Suprapubic skin (tissue), 4 donors: ENCODE measurements at regions not wholly inside any gene's neighbourhood (a gene's known extent, or its start where the extent isn't known, plus 50 kb on each side); places are given as distances from the start of the nearest gene placed in this dataset.

Experiments used
- DNase-seq, 2 donors: peaks; one replicate each; pipeline ENCODE4 v3.0.0-alpha.2; 2019; ENCODE audit warnings: low spot score in 2 of 2
- H3K27ac ChIP-seq: fragments of 200-600 bp; sonication (generic); one replicate; pipeline ENCODE4 v1.5.1; 2019
- H3K27me3 ChIP-seq: fragments of 200-600 bp; sonication (generic); one replicate; pipeline ENCODE4 v1.5.1; 2019
- H3K36me3 ChIP-seq: fragments of 200-600 bp; sonication (generic); one replicate; pipeline ENCODE4 v1.5.1; 2019
- H3K4me1 ChIP-seq: fragments of 200-600 bp; sonication (generic); one replicate; pipeline ENCODE4 v1.5.1; 2019
- H3K4me3 ChIP-seq: fragments of 200-600 bp; sonication (generic); one replicate; pipeline ENCODE4 v1.5.1; 2019; ENCODE audit warnings: mild to moderate bottlenecking
- H3K9me3 ChIP-seq: fragments of 200-600 bp; sonication (generic); one replicate; pipeline ENCODE4 v1.5.1; 2019
- EP300 ChIP-seq: sonication (generic); formaldehyde crosslinking; IDR thresholded peaks from one replicate; pipeline ENCODE4 v1.6.1; 2017; ENCODE audit warnings: antibody characterized with exemption
- POLR2A ChIP-seq, 2 donors: fragments of 450-650 bp; IDR thresholded peaks; one replicate each; pipeline ENCODE4 v1.6.1; 2017; ENCODE audit warnings: antibody characterized with exemption in 2 of 2, mild to moderate bottlenecking in 2 of 2, moderate library complexity in 2 of 2
- POLR2AphosphoS5 ChIP-seq, 3 donors: sonication (generic); formaldehyde crosslinking; IDR thresholded peaks; one replicate each; pipeline ENCODE4 v1.6.1; 2017; ENCODE audit warnings: antibody characterized with exemption in 3 of 3
- WGBS: methylation state at CpG from one replicate; pipeline ENCODE4 v1.1.5; 2018; 5-methylcytosine and 5-hydroxymethylcytosine counted together
- TF ChIP-seq, protein P1 (sequence below), 2 donors: fragments of 200-600 bp in 1 of 2; fragments of 450-650 bp in 1 of 2; sonication (generic) in 1 of 2; IDR thresholded peaks; one replicate each; pipeline ENCODE4 v1.5.1; 2016 to 2019; ENCODE audit warnings: antibody characterized with exemption in 2 of 2, mild to moderate bottlenecking in 1 of 2, moderate library complexity in 1 of 2

DNA sequence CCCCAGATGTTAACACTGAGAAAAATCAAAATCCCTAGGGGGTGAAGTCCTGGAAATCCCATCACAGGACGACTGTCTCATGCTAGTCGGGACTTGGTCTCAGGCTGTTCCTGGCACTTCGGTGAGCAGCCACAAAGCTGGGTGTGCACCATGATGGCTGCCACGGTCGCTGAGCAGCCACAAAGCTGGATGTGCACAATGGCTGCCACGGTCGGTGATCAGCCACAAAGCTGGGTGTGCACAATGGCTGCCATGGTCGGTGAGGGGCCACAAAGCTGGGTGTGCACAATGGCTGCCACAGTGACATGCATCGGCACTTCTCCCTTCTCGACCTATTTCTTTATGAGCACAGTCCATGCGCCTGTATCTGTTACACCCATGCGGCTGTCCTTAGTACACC, 505.1 kb downstream of the TCERG1L start:
- no peak overlapping the region for H3K27ac ChIP-seq
- no peaks in the 10 kb centered on the region for H3K9me3 ChIP-seq
- H3K36me3 ChIP-seq: no peaks in the 10 kb centered on the region
- no peak for TF ChIP-seq EP300
- no peak for TF ChIP-seq POLR2AphosphoS5 (IDR thresholded peaks at IDR 0.05)
- no peak for TF ChIP-seq POLR2A (IDR thresholded peaks at IDR 0.05)
- TF ChIP-seq, protein P1, sequence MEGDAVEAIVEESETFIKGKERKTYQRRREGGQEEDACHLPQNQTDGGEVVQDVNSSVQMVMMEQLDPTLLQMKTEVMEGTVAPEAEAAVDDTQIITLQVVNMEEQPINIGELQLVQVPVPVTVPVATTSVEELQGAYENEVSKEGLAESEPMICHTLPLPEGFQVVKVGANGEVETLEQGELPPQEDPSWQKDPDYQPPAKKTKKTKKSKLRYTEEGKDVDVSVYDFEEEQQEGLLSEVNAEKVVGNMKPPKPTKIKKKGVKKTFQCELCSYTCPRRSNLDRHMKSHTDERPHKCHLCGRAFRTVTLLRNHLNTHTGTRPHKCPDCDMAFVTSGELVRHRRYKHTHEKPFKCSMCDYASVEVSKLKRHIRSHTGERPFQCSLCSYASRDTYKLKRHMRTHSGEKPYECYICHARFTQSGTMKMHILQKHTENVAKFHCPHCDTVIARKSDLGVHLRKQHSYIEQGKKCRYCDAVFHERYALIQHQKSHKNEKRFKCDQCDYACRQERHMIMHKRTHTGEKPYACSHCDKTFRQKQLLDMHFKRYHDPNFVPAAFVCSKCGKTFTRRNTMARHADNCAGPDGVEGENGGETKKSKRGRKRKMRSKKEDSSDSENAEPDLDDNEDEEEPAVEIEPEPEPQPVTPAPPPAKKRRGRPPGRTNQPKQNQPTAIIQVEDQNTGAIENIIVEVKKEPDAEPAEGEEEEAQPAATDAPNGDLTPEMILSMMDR (IDR thresholded peaks at IDR 0.05): no peak
- no peak overlapping the region for H3K4me3 ChIP-seq
- DNase-seq: peak in 1 of 2 donors; percentile 57
- H3K27me3 ChIP-seq: peaks cover 10% of the 10 kb centered on the region
- WGBS: 92% methylated on average over 12 of the region's 12 CpGs
- no peaks in the 10 kb centered on the region for H3K4me1 ChIP-seq

DNA sequence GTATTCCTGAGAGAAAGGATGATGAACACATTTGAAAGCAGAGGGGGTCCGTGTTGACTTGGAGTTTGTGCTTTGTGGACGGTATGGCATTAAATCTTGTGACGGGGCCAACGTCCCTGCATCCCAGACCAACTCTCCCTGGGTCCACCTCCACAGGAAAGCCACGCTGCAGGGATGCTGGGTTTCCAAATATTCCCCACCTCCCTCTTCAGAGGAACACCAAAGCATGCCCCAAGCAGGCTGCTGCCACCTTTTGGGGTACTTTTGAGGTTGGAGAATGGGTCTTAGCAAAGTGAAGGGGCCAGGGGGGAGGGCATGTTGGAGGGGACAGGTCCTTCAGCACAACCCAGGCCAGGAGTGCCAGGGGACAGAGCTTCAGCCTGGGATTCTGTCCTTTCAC, 504.4 kb downstream of the TCERG1L start:
- no peaks in the 10 kb centered on the region for H3K9me3 ChIP-seq
- H3K4me3 ChIP-seq: no peak overlapping the region
- DNase-seq: peak in 1 of 2 donors; percentile 67
- H3K27ac ChIP-seq: no peak overlapping the region
- 81% methylated on average over 5 of the region's 5 CpGs for WGBS
- H3K4me1 ChIP-seq: no peaks in the 10 kb centered on the region
- TF ChIP-seq POLR2A (IDR thresholded peaks at IDR 0.05) (no peak), POLR2AphosphoS5 (IDR thresholded peaks at IDR 0.05) (no peak), EP300 (no peak)
- TF ChIP-seq, protein P1 (IDR thresholded peaks at IDR 0.05): no peak
- H3K27me3 ChIP-seq: peaks cover 10% of the 10 kb centered on the region
- no peaks in the 10 kb centered on the region for H3K36me3 ChIP-seq

DNA sequence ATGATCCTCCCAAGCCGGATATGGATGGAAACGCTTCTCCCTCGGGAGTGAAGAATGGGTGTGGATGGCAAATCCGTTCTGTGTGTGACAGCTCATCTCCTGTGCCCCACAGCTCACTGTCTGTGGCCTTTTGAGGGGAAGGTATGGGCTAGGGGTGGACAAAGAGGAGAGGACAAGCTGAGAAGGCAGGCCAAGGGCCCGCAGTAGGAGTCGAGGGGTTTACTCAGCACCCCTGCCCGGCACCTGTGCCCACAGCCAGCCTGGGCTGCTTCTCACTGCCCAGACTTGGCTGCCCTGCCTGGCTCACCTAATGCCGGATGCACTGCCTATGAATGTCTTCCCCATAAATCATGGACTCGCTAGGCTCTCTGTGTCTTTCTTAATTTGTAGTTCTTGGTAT, 503.8 kb downstream of the TCERG1L start:
- Histone ChIP-seq H3K4me1 (no peaks in the 10 kb centered on the region), H3K4me3 (no peak overlapping the region), H3K36me3 (no peaks in the 10 kb centered on the region), H3K9me3 (no peaks in the 10 kb centered on the region), H3K27me3 (peaks cover 10% of the 10 kb centered on the region), H3K27ac (no peak overlapping the region)
- DNase-seq: peak in 1 of 2 donors; percentile 69
- 74% methylated on average over 9 of the region's 9 CpGs for WGBS
- TF ChIP-seq POLR2A (IDR thresholded peaks at IDR 0.05) (no peak), EP300 (no peak), POLR2AphosphoS5 (IDR thresholded peaks at IDR 0.05) (no peak)
- TF ChIP-seq, protein P1 (IDR thresholded peaks at IDR 0.05): no peak

DNA sequence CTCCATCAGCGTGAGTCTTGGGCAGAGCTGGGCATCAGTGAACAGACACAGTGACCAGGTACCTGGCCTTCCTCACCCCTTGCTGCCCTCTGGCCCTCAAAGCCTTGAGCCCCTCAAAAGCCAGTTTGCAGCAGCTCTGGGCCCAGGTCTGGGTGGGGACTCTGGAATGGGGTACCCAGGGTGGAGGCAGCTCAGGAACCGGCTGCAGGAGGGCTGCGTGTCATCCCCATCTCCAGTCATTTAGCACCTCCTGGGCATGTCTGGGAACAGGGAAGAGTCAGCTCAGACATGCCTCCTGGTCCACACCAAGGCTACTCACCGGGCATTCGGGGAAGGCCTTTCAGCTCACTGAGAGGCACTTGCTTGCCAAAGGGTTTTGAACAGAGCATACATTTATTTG, 503.3 kb downstream of the TCERG1L start:
- DNase-seq: peak in 1 of 2 donors; percentile 32
- Histone ChIP-seq H3K4me3 (no peak overlapping the region), H3K4me1 (no peaks in the 10 kb centered on the region), H3K27ac (no peak overlapping the region), H3K27me3 (peaks cover 10% of the 10 kb centered on the region), H3K36me3 (no peaks in the 10 kb centered on the region), H3K9me3 (no peaks in the 10 kb centered on the region)
- 66% methylated on average over 5 of the region's 5 CpGs for WGBS
- TF ChIP-seq, protein P1 (IDR thresholded peaks at IDR 0.05): no peak
- no peak for TF ChIP-seq EP300
- no peak for TF ChIP-seq POLR2AphosphoS5 (IDR thresholded peaks at IDR 0.05)
- TF ChIP-seq POLR2A (IDR thresholded peaks at IDR 0.05): no peak

DNA sequence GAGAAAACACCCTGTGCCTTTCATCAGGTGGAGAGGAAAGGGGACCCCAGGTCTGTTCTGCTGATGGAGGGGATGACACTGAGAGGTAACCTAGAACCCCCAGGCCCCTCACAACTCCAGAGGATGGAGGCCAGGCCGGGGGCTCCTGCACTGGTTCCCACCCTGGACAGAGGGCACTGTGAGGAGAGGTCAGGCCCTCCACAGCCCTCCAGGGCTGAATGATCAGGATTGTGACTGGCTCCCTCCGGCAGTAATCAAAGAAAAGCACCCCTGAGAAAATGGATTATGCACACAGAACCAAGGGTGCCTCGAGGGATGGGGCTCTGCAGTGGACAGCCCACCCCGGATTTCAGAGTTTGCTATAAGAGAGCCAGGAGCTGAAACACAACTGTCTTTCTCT, 502.8 kb downstream of the TCERG1L start:
- H3K4me1 ChIP-seq: no peaks in the 10 kb centered on the region
- no peak overlapping the region for H3K27ac ChIP-seq
- no peak for TF ChIP-seq EP300
- no peak for TF ChIP-seq POLR2AphosphoS5 (IDR thresholded peaks at IDR 0.05)
- TF ChIP-seq, protein P1 (IDR thresholded peaks at IDR 0.05): no peak
- no peak for TF ChIP-seq POLR2A (IDR thresholded peaks at IDR 0.05)
- H3K9me3 ChIP-seq: no peaks in the 10 kb centered on the region
- no peak overlapping the region for H3K4me3 ChIP-seq
- H3K36me3 ChIP-seq: no peaks in the 10 kb centered on the region
- DNase-seq: peak in 1 of 2 donors; percentile 47
- WGBS: 68% methylated on average over 4 of the region's 4 CpGs
- peaks cover 10% of the 10 kb centered on the region for H3K27me3 ChIP-seq
